GM18909 (cell line): ENCODE measurements at regions not wholly inside any gene's neighbourhood (a gene's known extent, or its start where the extent isn't known, plus 50 kb on each side); places are given as distances from the start of the nearest gene placed in this dataset.

Experiments
- ATAC-seq: cut with Tn5 transposase; IDR thresholded peaks from one replicate; pipeline ENCODE4 v1.9.1; 2021; ENCODE audit warnings: mild to moderate bottlenecking; ENCODE audit not compliant: unreplicated experiment, poor library complexity

DNA sequence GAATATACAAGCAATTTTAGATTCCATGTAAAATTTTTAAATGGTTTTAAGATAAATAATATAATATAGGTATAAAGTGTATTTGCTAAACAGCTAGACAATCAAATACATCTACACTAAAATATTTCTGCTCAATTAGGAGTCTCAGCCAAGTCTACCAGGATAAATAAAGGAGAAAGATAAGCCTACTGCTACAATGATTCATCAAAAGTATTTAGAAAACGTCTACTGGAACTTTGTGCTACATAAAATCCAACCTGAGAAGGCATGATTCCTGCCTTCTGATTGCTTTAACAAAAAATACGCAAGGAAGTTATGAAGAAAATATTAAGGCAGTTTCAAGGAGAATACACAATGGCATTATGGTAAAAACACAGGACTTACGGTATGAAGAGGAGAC is 570.6 kb downstream of the EFNA5 start:
- ATAC-seq: no peak

DNA sequence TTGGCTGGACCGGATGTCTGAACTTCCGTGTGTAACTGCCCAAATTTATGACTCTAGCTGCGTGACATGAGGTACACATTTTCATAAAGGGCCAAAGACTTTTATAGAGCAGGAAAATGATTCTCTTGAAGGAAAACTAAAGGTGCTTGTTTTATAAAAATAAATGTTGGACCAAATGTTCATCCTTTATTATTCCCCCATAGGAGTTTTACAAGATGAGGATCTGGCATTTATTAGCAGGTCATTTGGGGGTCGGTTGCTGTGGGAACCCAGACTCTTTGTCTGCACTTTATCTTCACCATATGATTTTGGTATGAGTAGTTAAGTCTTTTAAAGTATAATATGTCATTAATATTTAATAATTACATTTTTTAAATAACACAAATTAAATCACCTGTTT is 571.2 kb downstream of the EFNA5 start:
- ATAC-seq: no peak

DNA sequence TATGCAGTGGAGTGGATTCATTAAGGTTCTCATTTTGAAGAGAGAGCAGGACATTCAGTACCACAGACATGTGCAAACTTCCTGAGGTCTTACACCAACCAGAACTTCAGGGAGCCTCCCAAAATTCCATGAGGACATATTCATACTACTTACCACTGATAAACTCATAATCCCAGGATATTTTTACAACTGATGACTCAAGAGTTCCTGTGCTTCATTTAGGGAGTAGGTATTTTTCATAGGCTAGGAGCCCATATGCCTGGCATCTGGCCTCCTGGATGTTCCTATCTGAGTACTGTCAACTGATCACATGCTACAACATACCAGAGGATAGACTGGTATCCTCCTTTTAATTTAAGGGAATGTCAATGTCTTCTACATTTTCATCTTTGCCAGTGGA is 578.0 kb downstream of the EFNA5 start:
- ATAC-seq: no peak

DNA sequence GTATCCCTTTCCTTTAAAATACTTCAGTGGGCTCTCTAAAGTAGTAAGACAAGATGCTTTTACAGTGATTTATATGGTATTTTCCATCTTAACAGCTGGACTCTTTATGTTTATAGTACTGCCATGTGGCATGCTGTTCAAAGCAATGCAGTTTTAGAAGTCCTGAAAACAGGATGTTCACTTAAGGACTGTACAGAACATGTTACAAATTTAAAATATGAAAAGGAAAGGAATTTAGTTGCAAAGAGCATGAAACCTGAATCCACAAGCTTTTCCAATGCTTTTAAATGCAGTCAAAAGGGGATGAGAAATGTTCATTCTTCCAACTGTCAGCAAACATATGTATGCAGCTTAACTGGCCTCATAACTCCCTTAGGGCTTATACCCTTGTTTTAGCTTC is 580.2 kb downstream of the EFNA5 start:
- ATAC-seq: no peak

DNA sequence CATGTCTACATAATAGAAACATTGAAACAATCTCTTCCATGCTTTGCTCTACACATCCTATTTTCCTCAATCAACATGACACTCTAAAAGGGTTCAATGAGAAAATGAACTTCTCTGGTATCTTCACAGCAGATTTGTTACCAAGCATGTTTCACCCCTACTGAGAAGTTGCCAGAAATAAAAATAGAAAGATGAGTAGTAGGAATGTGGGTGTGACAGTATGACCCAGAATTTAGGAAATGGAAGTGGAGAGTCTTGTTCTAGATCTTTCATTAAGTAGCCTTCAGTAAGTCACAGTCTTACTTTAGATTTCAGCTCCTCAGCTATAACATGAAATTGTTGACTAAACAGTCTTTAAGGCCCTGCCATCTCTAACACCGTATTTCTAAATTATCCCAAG is 581.8 kb downstream of the EFNA5 start:
- no peak for ATAC-seq

DNA sequence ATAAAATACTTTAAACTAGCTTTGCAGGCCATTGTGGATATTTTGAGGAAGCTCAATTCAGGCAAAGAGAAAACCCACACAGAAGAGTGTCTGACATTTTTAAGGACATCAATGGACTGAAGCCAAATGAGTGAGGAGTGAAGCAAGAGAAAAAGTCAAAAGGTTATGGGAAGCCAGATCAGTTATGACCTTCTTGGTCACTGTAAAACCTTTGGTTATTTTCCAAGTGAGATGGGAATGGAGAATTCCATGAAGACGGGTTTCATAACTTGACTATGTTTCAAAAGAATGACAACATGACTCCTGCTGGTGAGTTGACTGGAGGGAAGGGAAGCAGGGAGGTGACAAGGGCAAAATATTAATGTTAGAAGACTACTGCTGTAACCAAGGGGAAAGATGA is 585.2 kb downstream of the EFNA5 start:
- no peak for ATAC-seq

DNA sequence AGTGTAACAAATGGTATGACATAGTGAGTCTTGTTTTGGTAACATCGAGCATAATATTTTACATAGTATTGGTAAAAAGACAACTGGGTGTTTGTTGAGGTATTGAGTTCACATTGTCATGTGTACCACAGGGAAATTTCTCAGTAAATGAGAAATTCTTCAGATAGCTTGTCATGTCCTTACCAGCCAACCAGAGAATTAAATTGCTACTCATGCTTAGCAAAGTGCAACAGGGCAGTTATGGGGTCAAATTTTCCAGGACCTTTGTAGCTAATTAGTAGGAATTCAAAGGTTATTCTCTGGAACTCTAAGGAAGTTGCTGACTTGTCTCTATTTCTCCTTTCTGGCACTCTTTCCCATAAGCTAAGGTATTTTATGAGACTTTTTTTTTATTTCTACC is 595.7 kb downstream of the EFNA5 start:
- ATAC-seq: no peak

DNA sequence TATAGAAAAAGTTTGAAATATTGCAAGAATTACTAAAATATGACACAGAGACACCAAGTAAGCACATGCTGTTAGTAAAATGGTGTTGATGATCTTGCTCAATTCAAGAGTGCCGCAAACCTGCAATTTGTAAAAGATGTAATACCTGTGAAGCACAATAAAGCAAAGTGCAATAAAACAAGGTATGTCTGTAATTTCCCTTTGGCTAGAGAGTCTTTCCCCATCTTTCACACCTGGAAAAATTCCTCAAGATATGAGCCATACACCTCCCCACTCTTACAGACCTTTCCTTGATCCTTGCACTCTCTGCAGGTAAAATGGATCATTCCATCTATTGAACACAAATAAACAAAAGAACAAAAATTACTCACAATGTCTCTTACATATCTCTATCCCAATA is 597.8 kb downstream of the EFNA5 start:
- ATAC-seq: no peak

DNA sequence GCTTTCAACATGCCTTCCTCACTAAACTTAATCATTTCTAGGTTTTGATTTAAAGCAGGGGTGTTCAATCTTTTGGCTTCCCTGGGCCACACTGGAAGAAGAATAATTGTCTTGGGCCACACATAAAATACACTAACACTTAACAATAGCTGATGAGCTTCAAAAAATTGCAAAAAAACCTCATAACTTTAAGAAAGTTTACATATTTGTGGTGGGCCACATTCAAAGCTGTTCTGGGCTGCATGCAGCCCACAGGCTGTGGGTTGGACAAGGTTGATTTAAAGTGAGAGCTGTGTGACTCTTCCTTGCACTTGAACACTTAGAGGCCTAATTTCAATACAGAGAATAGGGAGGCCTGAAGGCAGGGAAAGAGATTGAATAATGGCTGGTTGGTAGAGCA is 598.3 kb downstream of the EFNA5 start:
- no peak for ATAC-seq

DNA sequence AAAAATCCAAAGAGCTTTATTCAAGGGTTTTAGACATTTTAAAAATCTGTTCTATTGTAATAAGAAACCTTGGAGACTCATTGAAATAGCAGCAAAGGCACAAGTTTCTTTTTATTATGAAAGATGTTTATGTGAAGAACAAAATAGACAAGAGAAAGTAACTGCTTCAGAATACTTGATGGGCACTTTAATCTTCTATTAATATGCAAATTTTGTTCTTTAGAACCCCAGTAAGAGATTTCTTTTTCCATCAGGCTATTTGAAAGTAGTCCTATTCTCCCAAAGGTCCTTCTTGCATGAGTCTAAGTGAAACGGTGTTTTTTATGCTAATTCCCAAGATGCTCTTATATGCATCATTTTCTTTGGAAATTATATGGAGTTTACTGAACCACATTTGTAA is 602.0 kb downstream of the EFNA5 start:
- ATAC-seq: no peak

DNA sequence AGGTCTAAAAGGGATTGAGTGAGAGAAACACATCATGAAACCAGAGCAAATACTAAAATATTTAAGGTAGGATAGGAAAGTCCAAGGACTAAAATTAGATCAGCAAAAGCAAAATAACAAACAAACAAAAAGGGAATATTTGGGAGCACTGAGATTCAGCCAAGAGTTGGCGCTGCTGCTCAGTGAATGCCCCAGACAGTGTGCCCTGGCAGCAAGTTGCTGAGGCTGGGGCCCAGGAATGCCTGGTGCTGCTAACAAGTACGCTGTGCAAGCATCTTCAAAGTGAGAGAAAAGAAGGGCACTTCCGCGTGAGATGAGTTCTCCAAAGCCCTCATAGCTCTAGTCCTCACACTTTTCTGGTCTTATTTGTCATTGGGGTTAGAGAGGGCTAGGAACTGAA is 603.3 kb downstream of the EFNA5 start:
- ATAC-seq: no peak

DNA sequence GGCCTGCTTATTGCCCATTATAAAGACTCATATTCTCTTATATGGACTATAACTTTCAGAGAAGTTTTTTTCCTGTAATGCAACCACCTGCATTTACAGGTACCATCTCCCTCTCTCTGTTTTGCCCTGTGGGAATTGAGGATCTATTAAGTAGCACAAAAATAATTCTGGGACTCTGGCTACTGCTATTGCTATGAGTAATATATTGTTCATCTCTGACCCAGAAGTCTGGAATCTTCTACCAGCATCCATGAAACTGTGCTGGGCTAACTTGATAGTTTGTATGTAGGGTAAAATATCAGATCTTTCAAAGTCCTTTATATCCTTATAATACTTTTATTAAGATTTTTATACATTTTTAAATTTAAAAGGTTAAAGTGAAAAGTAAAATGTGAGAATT is 607.2 kb downstream of the EFNA5 start:
- no peak for ATAC-seq

DNA sequence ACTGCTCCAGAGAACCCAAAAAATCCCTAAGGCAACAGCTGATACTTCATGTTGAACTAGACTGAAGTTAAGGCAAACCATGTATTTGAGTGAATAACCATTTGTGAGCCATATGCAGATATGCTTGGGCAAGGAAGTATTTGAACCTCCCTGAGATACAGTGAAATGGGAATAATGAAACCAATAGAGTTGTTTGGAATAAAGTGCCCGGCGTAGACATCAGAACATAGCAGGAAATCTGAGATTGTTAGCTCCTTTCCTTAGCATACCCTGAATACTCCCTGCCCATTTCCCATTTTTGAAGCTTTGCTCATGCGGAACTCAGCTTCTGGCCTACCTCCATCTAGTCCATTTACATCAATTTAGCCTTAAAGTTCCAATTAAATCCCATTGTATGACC is 611.9 kb downstream of the EFNA5 start:
- ATAC-seq: no peak

DNA sequence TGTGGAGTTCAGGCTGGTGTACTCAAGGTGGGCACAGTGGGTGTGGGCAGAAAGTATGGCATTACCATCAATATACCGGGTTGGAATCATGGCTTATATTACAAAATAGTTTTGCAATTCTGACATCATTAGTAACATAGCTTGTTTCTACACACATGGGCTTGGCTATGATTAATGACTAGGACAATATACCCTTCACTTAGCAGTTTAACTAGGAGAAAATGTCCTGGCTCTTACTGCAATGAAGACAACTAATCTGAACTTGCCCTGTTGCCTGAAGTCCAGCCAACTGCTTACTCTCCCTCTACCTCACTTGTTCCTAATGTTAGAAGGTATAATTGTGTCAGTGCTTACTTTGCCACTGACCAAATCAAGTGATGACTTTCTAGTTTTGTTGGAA is 612.5 kb downstream of the EFNA5 start:
- ATAC-seq: no peak

DNA sequence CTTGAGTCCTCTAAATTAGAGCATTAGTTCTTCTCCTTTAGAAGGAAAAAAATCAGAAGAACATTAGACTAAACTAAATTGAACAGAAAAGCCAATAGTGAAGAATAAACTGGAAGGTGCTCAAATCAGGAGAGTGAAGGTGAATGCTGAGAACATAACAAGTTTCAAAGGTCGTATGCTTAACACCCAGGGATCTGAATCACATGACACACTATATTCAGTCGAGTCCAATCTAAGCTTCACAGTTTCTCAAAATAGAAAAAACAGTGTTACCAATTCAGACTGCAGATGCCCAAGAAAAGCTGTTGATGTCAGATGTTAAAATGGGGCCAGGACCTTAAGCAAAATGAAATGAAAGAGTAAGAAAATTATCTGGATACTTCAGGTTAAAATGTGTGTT is 614.5 kb downstream of the EFNA5 start:
- no peak for ATAC-seq

DNA sequence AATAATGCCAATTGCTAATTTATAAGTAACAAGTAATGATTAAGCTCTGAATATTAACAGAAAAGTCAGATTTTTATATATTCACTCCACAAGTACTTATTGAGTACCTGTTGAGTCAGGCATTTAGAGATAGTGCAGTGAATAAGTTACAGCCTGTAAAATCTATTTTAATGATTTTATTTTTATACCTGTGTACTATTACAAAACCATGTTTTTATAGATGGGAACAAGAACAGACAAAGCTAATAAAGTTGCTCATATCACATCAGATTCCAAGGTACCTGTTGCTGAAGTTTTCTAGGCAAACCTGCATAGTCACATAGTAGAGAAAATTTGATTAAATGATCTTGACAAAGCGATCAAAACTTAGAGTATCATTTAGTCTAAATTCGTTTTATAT is 623.7 kb downstream of the EFNA5 start:
- ATAC-seq: no peak

DNA sequence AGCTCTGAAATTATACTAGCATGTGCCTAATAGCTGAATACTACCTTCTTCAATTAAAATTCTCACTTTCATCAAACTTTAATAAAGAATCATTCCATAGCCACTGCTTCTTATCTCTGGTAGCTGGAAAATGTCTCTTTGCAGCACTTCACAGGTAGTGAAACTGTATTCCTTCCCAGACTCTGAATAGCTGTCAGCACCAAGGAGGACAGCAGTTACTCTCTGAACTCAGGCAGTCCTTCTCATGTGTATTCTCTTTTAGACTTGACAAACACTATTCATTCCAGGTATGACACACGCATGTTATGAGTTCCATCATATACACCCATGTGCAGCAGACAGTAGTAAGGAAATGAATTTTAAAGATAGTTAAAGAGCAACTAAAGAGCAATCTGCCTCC is 627.1 kb downstream of the EFNA5 start:
- no peak for ATAC-seq

DNA sequence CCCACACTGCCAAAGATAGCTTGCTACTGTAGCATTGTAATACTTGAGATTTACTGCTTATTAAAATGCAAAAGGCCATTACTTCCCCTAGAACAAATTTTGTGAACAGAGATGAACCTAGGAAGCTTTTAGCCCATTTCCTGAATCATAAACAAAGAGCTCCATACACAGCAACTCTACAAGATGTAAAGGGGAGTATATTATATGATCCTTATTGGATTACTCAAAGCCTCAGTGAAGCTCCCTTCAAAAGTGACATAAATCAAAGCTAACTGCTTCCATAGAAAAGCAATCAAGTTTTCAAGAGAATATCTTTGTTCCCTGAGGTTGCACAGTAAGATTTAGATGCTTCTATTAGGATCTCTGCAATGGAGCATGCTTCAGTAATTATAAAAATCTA is 629.8 kb downstream of the EFNA5 start:
- no peak for ATAC-seq

DNA sequence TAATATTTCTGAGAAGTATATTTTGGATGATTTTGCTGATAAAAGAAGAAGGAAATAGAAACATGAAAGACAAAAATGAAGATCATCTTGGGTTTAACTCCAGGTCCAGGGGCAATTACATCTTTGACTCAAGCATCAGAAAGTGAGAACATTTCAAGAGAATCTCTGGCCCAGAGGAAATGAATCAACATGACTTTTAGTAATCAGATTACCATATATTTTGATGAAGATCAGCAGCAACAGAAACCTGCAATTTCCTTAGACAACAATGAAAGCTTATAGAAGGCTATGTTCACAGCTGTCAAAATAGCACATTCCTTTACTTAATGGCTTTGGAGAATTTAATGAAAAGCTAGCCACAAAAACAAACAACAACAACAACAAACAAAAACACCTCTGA is 638.1 kb downstream of the EFNA5 start:
- no peak for ATAC-seq

DNA sequence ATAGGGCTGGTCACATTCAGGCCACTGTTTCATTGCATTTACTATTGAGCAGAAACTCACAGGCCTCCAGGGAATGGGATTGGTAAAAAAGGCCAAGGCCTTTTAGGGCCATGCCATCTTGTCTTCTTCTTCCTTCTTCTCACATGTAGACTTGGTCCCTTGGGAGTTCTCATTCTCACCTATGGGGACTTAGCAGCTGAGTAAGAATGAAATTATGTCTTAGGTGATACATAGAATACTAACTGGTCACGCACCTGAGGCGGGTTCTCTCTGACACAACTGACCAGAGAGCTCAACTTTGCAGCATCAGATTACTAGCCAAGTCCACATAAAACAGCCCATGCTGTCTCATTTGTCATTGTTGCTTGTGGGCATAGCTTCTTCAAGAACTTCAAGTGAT is 641.8 kb downstream of the EFNA5 start:
- ATAC-seq: no peak

DNA sequence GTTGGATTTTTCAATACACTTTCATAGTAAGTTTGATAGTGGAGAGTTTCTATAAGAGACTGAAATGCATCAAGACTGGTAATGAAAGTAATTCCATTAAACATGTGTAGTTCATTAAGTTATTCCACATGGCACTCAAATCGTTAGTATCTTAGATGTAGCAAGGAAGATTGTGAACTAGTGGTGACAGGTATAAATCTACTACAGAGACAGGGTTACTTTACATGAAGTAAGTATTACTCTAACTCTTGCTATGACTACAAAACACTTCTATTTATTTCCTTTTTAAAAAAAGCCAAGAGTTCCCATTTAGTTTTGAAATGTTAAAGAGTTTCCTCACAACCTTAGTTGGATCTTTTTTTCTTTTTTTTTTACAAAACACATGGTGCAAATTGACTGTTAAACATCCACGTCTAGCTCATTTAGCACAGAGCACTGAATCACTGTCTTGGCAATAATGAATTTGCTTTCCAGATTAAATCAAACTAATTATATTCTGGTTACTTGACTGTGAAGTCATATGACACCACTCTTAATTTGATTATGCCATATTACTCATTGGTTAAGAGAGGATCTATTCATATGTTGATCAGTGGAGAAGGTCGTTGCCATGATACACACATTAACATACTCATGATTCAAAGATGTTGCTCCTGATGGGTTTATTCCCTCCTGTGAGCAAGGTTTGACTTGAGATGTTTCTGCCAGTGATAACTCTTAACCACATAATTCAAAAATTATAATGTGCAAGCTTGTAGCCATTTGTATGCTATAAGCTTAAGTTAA is 644.8 kb downstream of the EFNA5 start:
- no peak for ATAC-seq

DNA sequence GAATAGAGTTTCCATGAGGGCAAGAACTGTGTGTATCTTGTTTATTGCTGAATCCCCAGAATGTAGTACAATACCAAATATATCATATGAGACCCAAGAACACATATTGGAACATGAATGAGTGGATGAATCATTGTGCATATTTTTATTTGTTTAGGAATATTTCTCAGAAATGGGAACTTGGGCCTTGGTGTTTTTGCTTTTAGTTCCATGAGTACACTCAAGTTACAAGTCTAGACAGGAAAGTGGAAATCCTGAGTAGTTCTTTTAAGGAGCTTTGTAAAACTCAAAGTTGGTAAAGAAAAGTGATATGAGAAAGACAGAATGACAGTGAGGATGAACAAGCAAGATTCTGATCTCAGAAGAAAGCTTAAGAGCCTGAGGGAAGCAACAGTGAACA is 647.0 kb downstream of the EFNA5 start:
- ATAC-seq: no peak

DNA sequence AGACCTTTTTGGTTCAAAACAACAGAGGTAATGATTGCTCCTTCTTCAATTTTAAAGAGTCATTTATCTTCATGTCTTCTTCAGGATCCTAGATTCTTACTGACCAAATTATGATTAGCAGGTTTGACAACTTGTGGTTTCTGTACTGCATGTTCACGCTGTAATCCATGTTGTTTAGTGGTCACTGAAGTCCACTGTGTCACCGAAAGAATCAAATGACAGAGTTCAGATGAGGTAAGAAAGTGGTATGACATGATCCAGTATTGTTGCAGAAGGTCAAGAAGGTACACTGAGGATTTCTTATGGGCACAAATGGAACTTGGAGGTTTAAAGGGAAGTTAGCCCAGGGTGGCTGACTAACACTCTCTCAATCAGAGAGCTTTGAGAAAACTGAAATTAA is 649.2 kb downstream of the EFNA5 start:
- no peak for ATAC-seq
